Breast epithelium (tissue), 4 donors: ENCODE measurements at regions not wholly inside any gene's neighbourhood (a gene's known extent, or its start where the extent isn't known, plus 50 kb on each side); places are given as distances from the start of the nearest gene placed in this dataset.

Source experiments
- DNase-seq, 2 donors: peaks; one replicate each; pipeline ENCODE4 v3.0.0-alpha.2; 2019; ENCODE audit warnings: low spot score in 2 of 2
- H3K27ac ChIP-seq, 2 donors: fragments of 200-600 bp; sonication (generic) in 1 of 2; one replicate each; pipeline ENCODE4 v1.5.1; 2016 to 2019; ENCODE audit warnings: mild to moderate bottlenecking in 1 of 2
- H3K27me3 ChIP-seq, 2 donors: fragments of 200-600 bp; sonication (generic) in 1 of 2; one replicate each; pipeline versions ENCODE4 v1.5.1 to v1.6.0; 2017 to 2019; ENCODE audit warnings: control low read depth in 1 of 2, mild to moderate bottlenecking in 1 of 2
- H3K36me3 ChIP-seq: fragments of 200-600 bp; one replicate; pipeline ENCODE4 v1.5.1; 2019
- H3K4me1 ChIP-seq, 2 donors: fragments of 200-600 bp; sonication (generic); one replicate each; pipeline ENCODE4 v1.5.1; 2016 to 2019; ENCODE audit warnings: control low read depth in 1 of 2
- H3K4me3 ChIP-seq, 3 donors: fragments of 200-600 bp; sonication (generic); 1 replicate in 2 of 3; 2 replicates in 1 of 3; pipeline ENCODE4 v1.5.1; 2016 to 2019; ENCODE audit warnings: mild to moderate bottlenecking in 3 of 3, moderate library complexity in 2 of 3
- H3K9me3 ChIP-seq, 2 donors: fragments of 200-600 bp; sonication (generic) in 1 of 2; one replicate each; pipeline ENCODE4 v1.5.1; 2016 to 2019; ENCODE audit warnings: control low read depth in 1 of 2
- CTCF ChIP-seq, 3 donors: fragments of 450-650 bp; IDR thresholded peaks; one replicate each; pipeline ENCODE4 v1.5.1; 2016 to 2017; ENCODE audit warnings: antibody characterized with exemption in 3 of 3, mild to moderate bottlenecking in 3 of 3, moderate library complexity in 3 of 3
- POLR2A ChIP-seq: fragments of 450-650 bp; IDR thresholded peaks from one replicate; pipeline ENCODE4 v1.6.1; 2016; ENCODE audit warnings: antibody characterized with exemption, mild to moderate bottlenecking, moderate library complexity
- POLR2AphosphoS5 ChIP-seq, 3 donors: sonication (generic); formaldehyde crosslinking; IDR thresholded peaks; one replicate each; pipeline ENCODE4 v1.6.1; 2017; ENCODE audit warnings: antibody characterized with exemption in 3 of 3
- intact Hi-C: fragments of 100-400 bp; cut with DNase I; formaldehyde crosslinking; loops from one replicate; pipeline ENCODE4 v1.15.1; 2023; ENCODE audit warnings: low total_unique reads

GRCh38 chr15:45794712-45795439, 160.0 kb downstream of the SQOR start:
- H3K4me1 ChIP-seq: no peaks in the 10 kb centered on the region
- intact Hi-C loops: no loop called here
- H3K9me3 ChIP-seq: no peaks in the 10 kb centered on the region
- H3K27ac ChIP-seq: no peak overlapping the region
- H3K4me3 ChIP-seq: no peak overlapping the region
- TF ChIP-seq POLR2A (no peak), CTCF (IDR thresholded peaks at IDR 0.05) (no peak), POLR2AphosphoS5 (IDR thresholded peaks at IDR 0.05) (no peak)
- no peak for DNase-seq
- peaks cover 0 to 4% of the 10 kb centered on the region in 2 donors for H3K27me3 ChIP-seq
- H3K36me3 ChIP-seq: no peaks in the 10 kb centered on the region

- TF ChIP-seq POLR2AphosphoS5 (IDR thresholded peaks at IDR 0.05) (no peak), CTCF (IDR thresholded peaks at IDR 0.05) (peak in 2 of 3 donors; percentile 38 to 61), POLR2A (no peak)
- no peaks in the 10 kb centered on the region for H3K4me1 ChIP-seq
These were observed 160.7 kb downstream of the SQOR start for GRCh38 chr15:45795440-45796069.

GRCh38 chr15:45796433-45796832, 161.6 kb downstream of the SQOR start:
- Histone ChIP-seq H3K4me1 (no peaks in the 10 kb centered on the region), H3K9me3 (no peaks in the 10 kb centered on the region), H3K36me3 (no peaks in the 10 kb centered on the region), H3K27ac (no peak overlapping the region), H3K4me3 (no peak overlapping the region), H3K27me3 (peaks cover 0 to 4% of the 10 kb centered on the region in 2 donors)
- TF ChIP-seq CTCF (IDR thresholded peaks at IDR 0.05) (no peak), POLR2AphosphoS5 (IDR thresholded peaks at IDR 0.05) (no peak), POLR2A (no peak)
- intact Hi-C loops: no loop called here
- no peak for DNase-seq

More at GRCh38 chr15:45795440-45796069, 160.7 kb downstream of the SQOR start:
- no peaks in the 10 kb centered on the region for H3K36me3 ChIP-seq
- no peak overlapping the region for H3K27ac ChIP-seq
- no peaks in the 10 kb centered on the region for H3K9me3 ChIP-seq
- intact Hi-C loops: no loop called here
- H3K27me3 ChIP-seq: peaks cover 0 to 4% of the 10 kb centered on the region in 2 donors
- no peak overlapping the region for H3K4me3 ChIP-seq
- DNase-seq: no peak

GRCh38 chr15:45799508-45799907, 164.7 kb downstream of the SQOR start:
- intact Hi-C loops: no loop called here

More at GRCh38 chr15:45799508-45799907, 164.7 kb downstream of the SQOR start:
- Histone ChIP-seq H3K36me3 (no peaks in the 10 kb centered on the region), H3K9me3 (no peaks in the 10 kb centered on the region), H3K4me1 (no peaks in the 10 kb centered on the region), H3K4me3 (no peak overlapping the region), H3K27ac (no peak overlapping the region), H3K27me3 (peaks cover 0 to 4% of the 10 kb centered on the region in 2 donors)
- TF ChIP-seq CTCF (IDR thresholded peaks at IDR 0.05) (no peak), POLR2AphosphoS5 (IDR thresholded peaks at IDR 0.05) (no peak), POLR2A (no peak)
- no peak for DNase-seq
